Upper lobe of right lung (tissue), 1 donor: ENCODE measurements at regions not wholly inside any gene's neighbourhood (a gene's known extent, or its start where the extent isn't known, plus 50 kb on each side); places are given as distances from the start of the nearest gene placed in this dataset.
"Not testable (repeated sequence)": the region's sequence is repeated elsewhere in the genome, so short reads cannot be mapped to it uniquely, and the experiment has no call there.

ENCODE experiments used
- ATAC-seq: fragments of 200-7000 bp; cut with Tn5 transposase; one replicate; pipeline ENCODE4 v1.9.1; 2020; ENCODE audit warnings: mild to moderate bottlenecking, moderate library complexity
- DNase-seq: peaks from one replicate; pipeline ENCODE4 v3.0.0-alpha.2; 2020
- H3K27ac ChIP-seq: fragments of 200-600 bp; one replicate; pipeline ENCODE4 v1.8.0; 2022
- H3K27me3 ChIP-seq: fragments of 200-600 bp; one replicate; pipeline ENCODE4 v1.8.0; 2022; ENCODE audit warnings: mild to moderate bottlenecking
- H3K36me3 ChIP-seq: fragments of 200-600 bp; one replicate; pipeline ENCODE4 v1.8.0; 2022
- H3K4me1 ChIP-seq: fragments of 200-600 bp; one replicate; pipeline ENCODE4 v1.8.0; 2022
- H3K4me3 ChIP-seq: fragments of 200-600 bp; one replicate; pipeline ENCODE4 v1.8.0; 2022; ENCODE audit warnings: mild to moderate bottlenecking
- H3K9me3 ChIP-seq: fragments of 200-600 bp; one replicate; pipeline ENCODE4 v1.8.0; 2022
- intact Hi-C: fragments of 100-400 bp; cut with DNase I; formaldehyde crosslinking; loops from one replicate; pipeline ENCODE4 v1.11.0; 2022
- TF ChIP-seq, protein P1 (sequence below): fragments of 200-600 bp; IDR thresholded peaks from one replicate; pipeline ENCODE4 v1.8.0; 2022; ENCODE audit warnings: antibody characterized with exemption
- donor health status: DM: no; HTN: yes; CAD: no; lungs with severe emphysema.

DNA sequence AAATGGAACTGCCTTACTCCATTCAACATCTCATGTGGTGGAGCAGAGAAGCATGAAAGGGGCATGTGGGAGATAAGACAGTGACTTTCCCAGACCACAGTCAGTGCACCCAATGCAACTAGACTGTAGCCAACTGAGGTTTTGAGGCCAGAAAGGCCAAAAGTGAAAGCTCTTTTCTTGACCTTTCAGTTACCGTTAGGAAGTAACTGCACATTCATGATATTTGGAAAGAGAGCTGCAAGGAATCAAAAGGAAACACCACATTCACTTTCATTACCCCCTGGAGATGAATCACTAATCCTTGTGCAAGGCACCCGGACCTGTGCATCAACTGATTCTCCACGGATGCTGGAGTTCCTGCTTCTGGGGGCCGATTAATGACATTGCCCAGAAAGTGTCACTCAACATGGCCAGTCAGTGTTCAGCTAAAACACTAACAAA is 72.9 kb upstream of the ELK3 start:
- Histone ChIP-seq H3K4me3 (no peak overlapping the region), H3K27me3 (no peaks in the 10 kb centered on the region), H3K9me3 (no peaks in the 10 kb centered on the region), H3K36me3 (no peaks in the 10 kb centered on the region), H3K4me1 (peaks cover 8% of the 10 kb centered on the region), H3K27ac (no peak overlapping the region)
- TF ChIP-seq, protein P1, sequence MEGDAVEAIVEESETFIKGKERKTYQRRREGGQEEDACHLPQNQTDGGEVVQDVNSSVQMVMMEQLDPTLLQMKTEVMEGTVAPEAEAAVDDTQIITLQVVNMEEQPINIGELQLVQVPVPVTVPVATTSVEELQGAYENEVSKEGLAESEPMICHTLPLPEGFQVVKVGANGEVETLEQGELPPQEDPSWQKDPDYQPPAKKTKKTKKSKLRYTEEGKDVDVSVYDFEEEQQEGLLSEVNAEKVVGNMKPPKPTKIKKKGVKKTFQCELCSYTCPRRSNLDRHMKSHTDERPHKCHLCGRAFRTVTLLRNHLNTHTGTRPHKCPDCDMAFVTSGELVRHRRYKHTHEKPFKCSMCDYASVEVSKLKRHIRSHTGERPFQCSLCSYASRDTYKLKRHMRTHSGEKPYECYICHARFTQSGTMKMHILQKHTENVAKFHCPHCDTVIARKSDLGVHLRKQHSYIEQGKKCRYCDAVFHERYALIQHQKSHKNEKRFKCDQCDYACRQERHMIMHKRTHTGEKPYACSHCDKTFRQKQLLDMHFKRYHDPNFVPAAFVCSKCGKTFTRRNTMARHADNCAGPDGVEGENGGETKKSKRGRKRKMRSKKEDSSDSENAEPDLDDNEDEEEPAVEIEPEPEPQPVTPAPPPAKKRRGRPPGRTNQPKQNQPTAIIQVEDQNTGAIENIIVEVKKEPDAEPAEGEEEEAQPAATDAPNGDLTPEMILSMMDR, result no peak
- ATAC-seq, result peak; percentile 59
- no peak for DNase-seq
- intact Hi-C loops, result no loop called here

DNA sequence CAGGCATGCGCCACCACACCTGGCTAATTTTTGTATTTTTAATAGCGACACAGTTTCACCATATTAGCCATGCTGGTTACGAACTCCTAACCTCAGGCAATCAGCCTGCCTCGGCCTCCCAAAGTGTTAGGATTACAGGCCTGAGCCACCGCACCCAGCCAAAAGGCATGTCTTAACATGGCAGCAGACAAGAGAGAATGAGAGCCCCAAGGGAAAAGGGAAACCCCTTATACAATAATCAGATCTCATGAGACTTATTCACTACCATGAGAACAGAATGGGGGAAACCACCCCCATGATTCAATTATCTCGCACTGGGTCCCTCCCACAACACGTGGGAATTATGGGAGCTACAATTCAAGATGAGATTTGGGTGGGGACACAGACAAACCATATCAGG is 65.9 kb upstream of the ELK3 start:
- ATAC-seq, H3K36me3 ChIP-seq, H3K4me1 ChIP-seq, H3K9me3 ChIP-seq, H3K27me3 ChIP-seq, H3K4me3 ChIP-seq, DNase-seq, H3K27ac ChIP-seq, intact Hi-C loops: not testable (repeated sequence)

DNA sequence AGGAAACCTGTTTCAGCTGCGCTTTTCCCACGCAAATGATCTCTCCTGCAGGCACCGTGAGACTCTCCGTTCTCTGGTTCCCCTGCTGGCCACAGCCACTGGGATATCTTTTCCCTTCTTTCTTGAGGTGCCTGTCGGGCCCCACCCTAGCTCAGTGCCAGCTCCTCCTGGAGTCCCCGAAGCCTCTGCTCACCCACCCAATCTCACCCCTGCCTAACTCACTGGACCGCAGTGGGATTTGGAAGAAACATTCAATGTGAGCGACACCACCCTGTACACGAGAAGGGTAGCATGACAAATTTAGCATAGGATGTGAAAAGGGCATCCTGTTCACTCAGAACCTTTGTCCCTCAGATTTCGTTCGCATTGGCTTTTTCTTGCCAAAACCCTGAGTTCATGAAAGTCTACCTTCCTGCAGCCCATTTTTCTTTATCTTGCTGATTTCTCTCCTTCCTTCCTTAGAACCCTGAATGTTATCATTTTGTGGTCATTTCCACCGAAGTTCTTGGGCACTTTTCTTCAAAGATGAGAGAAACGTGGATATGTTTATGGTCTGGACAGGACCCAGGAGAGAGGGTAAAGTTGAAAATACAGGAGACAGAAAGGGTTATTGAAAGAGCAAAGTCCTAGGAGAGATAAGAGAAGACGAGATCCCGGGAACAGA is 63.6 kb upstream of the ELK3 start:
- ATAC-seq, result no peak
- no peaks in the 10 kb centered on the region for H3K9me3 ChIP-seq
- H3K4me3 ChIP-seq, result no peak overlapping the region
- H3K27ac ChIP-seq, result no peak overlapping the region
- no peak for DNase-seq
- no peaks in the 10 kb centered on the region for H3K36me3 ChIP-seq
- TF ChIP-seq, protein P1, result peak; percentile 5
- H3K27me3 ChIP-seq, result no peaks in the 10 kb centered on the region
- no peaks in the 10 kb centered on the region for H3K4me1 ChIP-seq
- intact Hi-C loops, result no loop called here

DNA sequence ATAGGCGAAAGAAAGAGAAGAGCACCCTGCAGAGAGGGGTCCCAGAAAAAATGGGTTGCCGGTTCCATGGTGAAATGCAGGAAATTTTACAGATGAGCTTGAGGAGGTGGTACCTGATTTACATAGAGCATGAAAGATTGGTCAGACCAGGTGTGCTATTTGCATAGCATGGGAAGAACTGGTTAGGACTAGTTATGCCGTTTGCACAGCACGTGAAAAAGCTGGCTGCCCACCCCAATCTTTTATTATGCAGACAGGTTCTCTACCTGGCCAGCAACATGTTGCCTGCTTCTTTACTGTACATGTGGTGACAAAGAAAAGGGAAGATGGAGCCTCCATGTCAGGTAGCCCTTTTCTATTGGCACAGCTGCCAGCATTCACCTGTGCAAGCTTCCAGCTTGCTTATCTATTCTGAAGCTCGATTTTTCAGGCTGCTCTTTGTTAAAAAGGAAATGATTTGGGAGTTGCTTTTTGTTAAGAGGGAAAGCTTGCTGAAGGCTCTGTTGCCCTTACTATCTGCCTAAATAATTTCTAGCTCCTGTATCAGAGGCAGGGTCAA is 62.9 kb upstream of the ELK3 start:
- no peak for DNase-seq

DNA sequence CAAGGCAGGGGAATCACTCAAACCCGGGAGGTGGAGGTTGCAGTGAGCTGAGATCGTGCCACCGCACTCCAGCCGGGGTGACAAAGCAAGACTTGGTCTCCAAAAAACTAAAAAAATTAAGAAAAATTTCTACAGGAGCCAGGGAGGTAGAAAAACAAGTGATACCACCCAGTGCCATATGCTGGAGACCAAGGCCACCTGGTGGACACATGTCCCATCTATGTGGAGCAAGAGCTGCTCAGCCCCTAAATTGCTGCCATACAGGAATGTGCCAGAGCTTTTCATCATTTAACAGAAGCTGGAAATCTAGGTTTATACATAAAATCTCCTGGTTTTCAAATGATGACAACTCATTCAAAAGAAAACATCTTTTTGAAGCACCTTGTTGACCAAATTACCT is 61.4 kb upstream of the ELK3 start:
- no peak overlapping the region for H3K27ac ChIP-seq
- H3K4me1 ChIP-seq, result peaks cover 7% of the 10 kb centered on the region
- TF ChIP-seq, protein P1, result peak; percentile 37
- H3K36me3 ChIP-seq, result no peaks in the 10 kb centered on the region
- H3K27me3 ChIP-seq, result no peaks in the 10 kb centered on the region
- H3K4me3 ChIP-seq, result no peak overlapping the region
- ATAC-seq (peak; percentile 56), DNase-seq (no peak)
- H3K9me3 ChIP-seq, result no peaks in the 10 kb centered on the region
- intact Hi-C loops, result no loop called here

More for the DNA sequence above, 62.9 kb upstream of the ELK3 start:
- no peak for ATAC-seq
- intact Hi-C loops, result no loop called here
- Histone ChIP-seq H3K9me3 (no peaks in the 10 kb centered on the region), H3K36me3 (no peaks in the 10 kb centered on the region), H3K4me3 (no peak overlapping the region), H3K27ac (no peak overlapping the region), H3K27me3 (no peaks in the 10 kb centered on the region), H3K4me1 (peaks cover 4% of the 10 kb centered on the region)
- TF ChIP-seq, protein P1, result no peak

DNA sequence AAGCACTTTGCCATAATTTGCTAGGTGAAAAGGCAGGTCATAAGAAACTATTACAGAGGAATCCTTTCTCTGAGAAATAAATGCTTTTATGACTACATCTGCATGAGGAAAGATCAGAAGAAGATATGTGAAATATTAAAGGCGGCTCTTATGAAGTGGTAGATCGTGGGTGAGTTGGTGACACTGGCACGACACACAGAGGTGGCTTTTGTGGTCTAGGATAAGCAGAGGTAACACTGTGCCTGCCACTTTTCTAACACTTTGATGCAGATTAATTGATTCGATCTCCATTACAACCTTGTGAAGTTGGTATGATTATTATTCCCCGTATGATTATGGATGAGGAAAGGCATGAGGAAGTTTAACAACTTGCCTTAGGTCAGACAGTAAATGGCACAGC is 60.0 kb upstream of the ELK3 start:
- Histone ChIP-seq H3K4me1 (peaks cover 7% of the 10 kb centered on the region), H3K27me3 (no peaks in the 10 kb centered on the region), H3K27ac (no peak overlapping the region), H3K4me3 (no peak overlapping the region), H3K36me3 (no peaks in the 10 kb centered on the region), H3K9me3 (no peaks in the 10 kb centered on the region)
- no peak for DNase-seq
- no peak for ATAC-seq
- TF ChIP-seq, protein P1, result no peak
- intact Hi-C loops, result no loop called here
